GM12878 (cell line): ENCODE measurements at regions not wholly inside any gene's neighbourhood (a gene's known extent, or its start where the extent isn't known, plus 50 kb on each side); places are given as distances from the start of the nearest gene placed in this dataset.

Experiments
- FOXM1 ChIP-seq: IDR thresholded peaks from 2 replicates; pipeline ENCODE4 v1.6.1; 2012; ENCODE audit warnings: low read depth, mild to moderate bottlenecking, inconsistent platforms, low read length, moderate library complexity
- GATAD2B ChIP-seq: fragments of 450-650 bp; conservative IDR thresholded peaks from 2 replicates; pipeline ENCODE4 v1.6.1; 2017; ENCODE audit warnings: low read depth, mild to moderate bottlenecking, moderate library complexity
- JUNB ChIP-seq: IDR thresholded peaks from 2 replicates; pipeline ENCODE4 v1.6.1; 2016; ENCODE audit warnings: antibody characterized with exemption, mild to moderate bottlenecking
- NBN ChIP-seq: fragments of 450-650 bp; IDR thresholded peaks from 2 replicates; pipeline ENCODE4 v1.6.1; 2016
- NFYA ChIP-seq: IDR thresholded peaks from 2 replicates; pipeline ENCODE4 v1.6.1; 2011; ENCODE audit warnings: low read depth, mild to moderate bottlenecking, low read length, improper control_type of control experiment, borderline replicate concordance
- POLR2AphosphoS2 ChIP-seq: IDR thresholded peaks from 2 replicates; pipeline ENCODE4 v1.6.1; 2011; ENCODE audit warnings: low read depth, mild to moderate bottlenecking, low read length, improper control_type of control experiment, moderate library complexity
- PRDM15 ChIP-seq: fragments of 450-650 bp; formaldehyde crosslinking; IDR thresholded peaks from 2 replicates; pipeline ENCODE4 v1.4.0; 2020; ENCODE audit warnings: mild to moderate bottlenecking, moderate library complexity
- RB1 ChIP-seq: fragments of 450-650 bp; formaldehyde crosslinking; IDR thresholded peaks from 2 replicates; pipeline ENCODE4 v1.6.1; 2017; ENCODE audit warnings: mild to moderate bottlenecking, borderline replicate concordance
- STAT3 ChIP-seq: IDR thresholded peaks from 2 replicates; pipeline ENCODE4 v1.6.1; 2011; ENCODE audit warnings: low read depth, low read length, improper control_type of control experiment
- TBL1XR1 ChIP-seq: IDR thresholded peaks from 2 replicates; pipeline ENCODE4 v1.6.1; 2012; ENCODE audit warnings: low read depth, low read length, improper control_type of control experiment
- ZBED1 ChIP-seq: IDR thresholded peaks from 2 replicates; pipeline ENCODE4 v1.6.1; 2016; ENCODE audit warnings: borderline replicate concordance
- TF ChIP-seq, protein P1 (sequence below): fragments of 450-650 bp; IDR thresholded peaks from 2 replicates; pipeline ENCODE4 v1.6.1; 2017; ENCODE audit warnings: mild to moderate bottlenecking, moderate library complexity
- TF ChIP-seq, protein P2 (sequence below): fragments of 450-650 bp; IDR thresholded peaks from 2 replicates; pipeline ENCODE4 v1.6.1; 2017; ENCODE audit warnings: mild to moderate bottlenecking, low read depth, inconsistent platforms; ENCODE audit not compliant: poor library complexity, severe bottlenecking

- TF ChIP-seq RB1 (no peak), POLR2AphosphoS2 (no peak), JUNB (no peak), STAT3 (no peak), ZBED1 (no peak), PRDM15 (CRISPR knock-in tag) (no peak), NFYA (no peak), GATAD2B (no peak), NBN (no peak), FOXM1 (no peak), TBL1XR1 (no peak)
- TF ChIP-seq, protein P1, sequence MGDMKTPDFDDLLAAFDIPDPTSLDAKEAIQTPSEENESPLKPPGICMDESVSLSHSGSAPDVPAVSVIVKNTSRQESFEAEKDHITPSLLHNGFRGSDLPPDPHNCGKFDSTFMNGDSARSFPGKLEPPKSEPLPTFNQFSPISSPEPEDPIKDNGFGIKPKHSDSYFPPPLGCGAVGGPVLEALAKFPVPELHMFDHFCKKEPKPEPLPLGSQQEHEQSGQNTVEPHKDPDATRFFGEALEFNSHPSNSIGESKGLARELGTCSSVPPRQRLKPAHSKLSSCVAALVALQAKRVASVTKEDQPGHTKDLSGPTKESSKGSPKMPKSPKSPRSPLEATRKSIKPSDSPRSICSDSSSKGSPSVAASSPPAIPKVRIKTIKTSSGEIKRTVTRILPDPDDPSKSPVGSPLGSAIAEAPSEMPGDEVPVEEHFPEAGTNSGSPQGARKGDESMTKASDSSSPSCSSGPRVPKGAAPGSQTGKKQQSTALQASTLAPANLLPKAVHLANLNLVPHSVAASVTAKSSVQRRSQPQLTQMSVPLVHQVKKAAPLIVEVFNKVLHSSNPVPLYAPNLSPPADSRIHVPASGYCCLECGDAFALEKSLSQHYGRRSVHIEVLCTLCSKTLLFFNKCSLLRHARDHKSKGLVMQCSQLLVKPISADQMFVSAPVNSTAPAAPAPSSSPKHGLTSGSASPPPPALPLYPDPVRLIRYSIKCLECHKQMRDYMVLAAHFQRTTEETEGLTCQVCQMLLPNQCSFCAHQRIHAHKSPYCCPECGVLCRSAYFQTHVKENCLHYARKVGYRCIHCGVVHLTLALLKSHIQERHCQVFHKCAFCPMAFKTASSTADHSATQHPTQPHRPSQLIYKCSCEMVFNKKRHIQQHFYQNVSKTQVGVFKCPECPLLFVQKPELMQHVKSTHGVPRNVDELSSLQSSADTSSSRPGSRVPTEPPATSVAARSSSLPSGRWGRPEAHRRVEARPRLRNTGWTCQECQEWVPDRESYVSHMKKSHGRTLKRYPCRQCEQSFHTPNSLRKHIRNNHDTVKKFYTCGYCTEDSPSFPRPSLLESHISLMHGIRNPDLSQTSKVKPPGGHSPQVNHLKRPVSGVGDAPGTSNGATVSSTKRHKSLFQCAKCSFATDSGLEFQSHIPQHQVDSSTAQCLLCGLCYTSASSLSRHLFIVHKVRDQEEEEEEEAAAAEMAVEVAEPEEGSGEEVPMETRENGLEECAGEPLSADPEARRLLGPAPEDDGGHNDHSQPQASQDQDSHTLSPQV: no peak
- TF ChIP-seq, protein P2, sequence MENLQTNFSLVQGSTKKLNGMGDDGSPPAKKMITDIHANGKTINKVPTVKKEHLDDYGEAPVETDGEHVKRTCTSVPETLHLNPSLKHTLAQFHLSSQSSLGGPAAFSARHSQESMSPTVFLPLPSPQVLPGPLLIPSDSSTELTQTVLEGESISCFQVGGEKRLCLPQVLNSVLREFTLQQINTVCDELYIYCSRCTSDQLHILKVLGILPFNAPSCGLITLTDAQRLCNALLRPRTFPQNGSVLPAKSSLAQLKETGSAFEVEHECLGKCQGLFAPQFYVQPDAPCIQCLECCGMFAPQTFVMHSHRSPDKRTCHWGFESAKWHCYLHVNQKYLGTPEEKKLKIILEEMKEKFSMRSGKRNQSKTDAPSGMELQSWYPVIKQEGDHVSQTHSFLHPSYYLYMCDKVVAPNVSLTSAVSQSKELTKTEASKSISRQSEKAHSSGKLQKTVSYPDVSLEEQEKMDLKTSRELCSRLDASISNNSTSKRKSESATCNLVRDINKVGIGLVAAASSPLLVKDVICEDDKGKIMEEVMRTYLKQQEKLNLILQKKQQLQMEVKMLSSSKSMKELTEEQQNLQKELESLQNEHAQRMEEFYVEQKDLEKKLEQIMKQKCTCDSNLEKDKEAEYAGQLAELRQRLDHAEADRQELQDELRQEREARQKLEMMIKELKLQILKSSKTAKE: no peak
Observed at GRCh38 chr4:14028862-14029261, 401.3 kb upstream of the BOD1L1 start (continued).
